Astrocyte of the spinal cord (primary cell): ENCODE measurements at regions not wholly inside any gene's neighbourhood (a gene's known extent, or its start where the extent isn't known, plus 50 kb on each side); places are given as distances from the start of the nearest gene placed in this dataset.

ENCODE experiments used
- DNase-seq: peaks from one replicate; pipeline ENCODE4 v3.0.0; 2011; ENCODE audit warnings: low read depth, low spot score
- H3K4me3 ChIP-seq: 2 replicates; pipeline ENCODE4 v1.5.1; 2011; ENCODE audit warnings: low read depth, mild to moderate bottlenecking, low read length, moderate library complexity
- CTCF ChIP-seq: IDR thresholded peaks from 2 replicates; pipeline ENCODE4 v1.5.1; 2012; ENCODE audit warnings: low read depth, mild to moderate bottlenecking, low read length, inconsistent platforms
- in situ Hi-C: cut with HindIII; loops from 2 replicates; pipeline ENCODE4 v1.10.0; 2017; ENCODE audit warnings: low sequenced_read_pairs

GRCh38 chr9:1454616-1455347 is 404.6 kb downstream of the DMRT2 start:
- TF ChIP-seq CTCF = no peak
- H3K4me3 ChIP-seq = no peak overlapping the region
- in situ Hi-C loops = no loop called here
- DNase-seq = no peak

GRCh38 chr9:1455766-1456165 is 405.6 kb downstream of the DMRT2 start:
- no peak overlapping the region for H3K4me3 ChIP-seq
- in situ Hi-C loops = no loop called here
- no peak for TF ChIP-seq CTCF
- no peak for DNase-seq

GRCh38 chr9:1456301-1457024 is 406.3 kb downstream of the DMRT2 start:
- no peak overlapping the region for H3K4me3 ChIP-seq
- no peak for TF ChIP-seq CTCF
- in situ Hi-C loops = no loop called here
- DNase-seq = no peak

GRCh38 chr9:1457460-1457859 is 407.3 kb downstream of the DMRT2 start:
- H3K4me3 ChIP-seq = no peak overlapping the region
- in situ Hi-C loops = no loop called here
- no peak for TF ChIP-seq CTCF
- DNase-seq = no peak

GRCh38 chr9:1458503-1458902 is 408.3 kb downstream of the DMRT2 start:
- no peak for TF ChIP-seq CTCF
- DNase-seq = peak; percentile 26
- no peak overlapping the region for H3K4me3 ChIP-seq
- in situ Hi-C loops = no loop called here

- H3K4me3 ChIP-seq = no peak overlapping the region
- in situ Hi-C loops = no loop called here
- DNase-seq = no peak
- peak; percentile 27 for TF ChIP-seq CTCF
Measured at GRCh38 chr9:1460143-1460769, 410.1 kb downstream of the DMRT2 start.
